ENCODE measurements at regions not wholly inside any gene's neighbourhood (a gene's known extent, or its start where the extent isn't known, plus 50 kb on each side); places are given as distances from the start of the nearest gene placed in this dataset.

DNA sequence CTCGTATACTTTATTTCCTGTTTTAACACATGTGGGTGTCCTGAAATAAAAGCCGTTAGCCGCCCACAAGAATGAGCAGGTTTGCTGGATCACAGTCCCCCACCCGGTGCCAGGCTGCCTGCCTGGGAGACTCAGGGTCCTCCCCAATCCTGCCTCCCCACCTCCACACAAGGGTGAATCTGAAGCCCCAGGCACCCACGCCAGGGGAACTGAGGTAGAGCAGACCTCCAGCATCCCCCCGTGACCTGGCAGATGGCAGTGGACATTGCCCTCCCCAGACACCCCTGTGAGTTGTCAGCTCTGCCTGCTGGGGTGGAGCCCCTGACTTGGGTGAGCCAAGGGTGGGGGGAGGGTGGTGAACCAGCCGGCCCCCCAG, 114.8 kb downstream of the METRNL start:
- no peak overlapping the region for H3K4me3 ChIP-seq (ENCODE audit: low read depth, low read length, poor library complexity, severe bottlenecking)
- peak overlapping the region; percentile 29; the same call in 1 of the 2 replicates for H3K4me2 ChIP-seq (ENCODE audit: low read length)
- ChIA-PET POLR2A (no interaction called here), CTCF (ENCODE audit: unreplicated experiment) (no interaction called here)
- no peaks in the 10 kb centered on the region for H3K9me3 ChIP-seq (ENCODE audit: low read length)
- no peaks in the 10 kb centered on the region for H3K9me2 ChIP-seq (ENCODE audit: insufficient read depth, low read length)
- no peaks in the 10 kb centered on the region for H3K36me3 ChIP-seq (ENCODE audit: insufficient read depth, low read length)
- H3K4me1 ChIP-seq (ENCODE audit: insufficient read depth, low read length, poor library complexity, severe bottlenecking): peaks cover 25% of the 10 kb centered on the region
- no peaks in the 10 kb centered on the region for H4K20me1 ChIP-seq (ENCODE audit: insufficient read depth, low read length)
- no peaks in the 10 kb centered on the region for H3K79me2 ChIP-seq (ENCODE audit: insufficient read depth, low read depth, low read length)
- DNase-seq (ENCODE audit: low spot score): no peak
- no TSS peak for BruUV-seq (replicated peaks)
- H3K27ac ChIP-seq (ENCODE audit: low read depth, low read length, poor library complexity, severe bottlenecking): no peak overlapping the region
- intact Hi-C loops (cut with micrococcal nuclease; ENCODE audit: unreplicated experiment): no loop called here
- TF ChIP-seq, protein P1, sequence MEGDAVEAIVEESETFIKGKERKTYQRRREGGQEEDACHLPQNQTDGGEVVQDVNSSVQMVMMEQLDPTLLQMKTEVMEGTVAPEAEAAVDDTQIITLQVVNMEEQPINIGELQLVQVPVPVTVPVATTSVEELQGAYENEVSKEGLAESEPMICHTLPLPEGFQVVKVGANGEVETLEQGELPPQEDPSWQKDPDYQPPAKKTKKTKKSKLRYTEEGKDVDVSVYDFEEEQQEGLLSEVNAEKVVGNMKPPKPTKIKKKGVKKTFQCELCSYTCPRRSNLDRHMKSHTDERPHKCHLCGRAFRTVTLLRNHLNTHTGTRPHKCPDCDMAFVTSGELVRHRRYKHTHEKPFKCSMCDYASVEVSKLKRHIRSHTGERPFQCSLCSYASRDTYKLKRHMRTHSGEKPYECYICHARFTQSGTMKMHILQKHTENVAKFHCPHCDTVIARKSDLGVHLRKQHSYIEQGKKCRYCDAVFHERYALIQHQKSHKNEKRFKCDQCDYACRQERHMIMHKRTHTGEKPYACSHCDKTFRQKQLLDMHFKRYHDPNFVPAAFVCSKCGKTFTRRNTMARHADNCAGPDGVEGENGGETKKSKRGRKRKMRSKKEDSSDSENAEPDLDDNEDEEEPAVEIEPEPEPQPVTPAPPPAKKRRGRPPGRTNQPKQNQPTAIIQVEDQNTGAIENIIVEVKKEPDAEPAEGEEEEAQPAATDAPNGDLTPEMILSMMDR (conservative IDR thresholded peaks at IDR 0.05; ENCODE audit: low read length): no peak
- no peak for TF ChIP-seq EZH2phosphoT487 (IDR thresholded peaks at IDR 0.05; ENCODE audit: borderline replicate concordance, low read depth, low read length)
- no peak overlapping the region for H2AFZ ChIP-seq (ENCODE audit: low read length)

DNA sequence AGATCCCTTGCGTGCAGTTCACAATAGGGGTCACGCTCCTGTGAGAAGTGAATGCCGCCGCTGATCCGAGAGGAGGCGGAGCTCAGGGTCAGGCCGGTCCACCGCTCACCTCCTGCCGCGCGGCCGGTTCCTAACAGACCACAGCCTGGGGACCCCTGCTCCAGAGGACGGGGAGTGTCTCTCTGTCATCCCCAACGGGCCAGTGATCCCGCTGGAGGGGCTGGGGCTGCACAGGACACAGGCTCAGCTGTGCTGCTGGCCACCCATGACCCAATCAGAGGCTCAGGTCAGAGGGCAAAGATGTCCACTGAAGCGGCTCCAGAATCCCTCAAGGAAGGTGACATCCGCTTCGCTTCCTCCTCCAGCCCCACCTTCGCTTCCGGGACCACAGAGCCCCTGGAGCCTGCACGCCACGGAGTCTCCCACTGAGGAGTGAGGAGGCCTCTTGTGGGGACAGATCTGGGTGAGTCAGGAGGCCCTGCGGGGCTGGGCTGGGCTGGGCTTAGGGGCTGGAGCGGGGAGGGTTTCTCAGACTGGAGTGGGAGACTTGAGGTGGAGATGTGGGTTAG, 115.4 kb downstream of the METRNL start:
- BruUV-seq (replicated peaks): no TSS peak
- Histone ChIP-seq H3K4me2 (ENCODE audit: low read length) (no peak overlapping the region), H3K9me2 (ENCODE audit: insufficient read depth, low read length) (no peaks in the 10 kb centered on the region), H3K4me3 (ENCODE audit: low read depth, low read length, poor library complexity, severe bottlenecking) (no peak overlapping the region), H3K27ac (ENCODE audit: low read depth, low read length, poor library complexity, severe bottlenecking) (no peak overlapping the region), H3K79me2 (ENCODE audit: insufficient read depth, low read depth, low read length) (no peaks in the 10 kb centered on the region), H3K4me1 (ENCODE audit: insufficient read depth, low read length, poor library complexity, severe bottlenecking) (peaks cover 31% of the 10 kb centered on the region), H2AFZ (ENCODE audit: low read length) (no peak overlapping the region), H4K20me1 (ENCODE audit: insufficient read depth, low read length) (no peaks in the 10 kb centered on the region), H3K9me3 (ENCODE audit: low read length) (no peaks in the 10 kb centered on the region), H3K36me3 (ENCODE audit: insufficient read depth, low read length) (no peaks in the 10 kb centered on the region)
- CTCF ChIA-PET (ENCODE audit: unreplicated experiment): no interaction called here
- POLR2A ChIA-PET: no interaction called here
- TF ChIP-seq EZH2phosphoT487 (IDR thresholded peaks at IDR 0.05; ENCODE audit: borderline replicate concordance, low read depth, low read length): no peak
- TF ChIP-seq, protein P1 (conservative IDR thresholded peaks at IDR 0.05; ENCODE audit: low read length): no peak
- no peak for DNase-seq (ENCODE audit: low spot score)
- intact Hi-C loops (cut with micrococcal nuclease; ENCODE audit: unreplicated experiment): no loop called here

DNA sequence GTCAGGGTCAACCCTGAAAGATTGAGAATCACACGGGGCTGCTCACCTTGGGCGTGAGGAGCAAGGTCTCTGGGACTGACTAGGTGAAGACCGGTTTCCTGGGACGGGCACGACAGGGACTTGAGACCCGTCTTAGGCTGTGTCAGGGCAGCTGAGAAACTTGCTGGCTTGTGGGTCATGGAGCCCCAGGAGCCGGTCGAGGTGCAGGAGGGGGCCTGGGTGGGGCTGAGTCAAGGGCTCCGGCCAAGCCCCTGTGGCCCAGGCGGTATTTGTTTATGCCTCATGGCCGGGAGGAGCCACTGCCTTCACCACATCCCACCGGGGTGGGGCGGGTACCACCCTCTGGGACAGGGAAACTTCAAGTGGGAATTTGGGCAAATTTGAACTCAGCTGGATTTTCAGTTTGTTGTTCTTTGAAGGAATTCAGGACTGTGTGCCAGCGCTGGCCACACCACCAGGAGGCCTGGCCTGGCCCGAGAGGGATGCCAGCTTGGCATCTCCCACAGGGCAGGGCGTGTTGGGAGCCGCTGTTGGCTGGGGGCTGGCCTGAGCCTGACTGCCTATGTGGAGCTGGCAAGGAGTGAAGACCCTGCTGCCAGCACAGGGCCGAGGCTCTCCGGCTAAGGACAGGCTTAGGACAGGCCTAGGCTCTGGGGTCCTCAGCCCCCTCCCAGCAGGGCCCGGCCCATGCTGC, 116.1 kb downstream of the METRNL start:
- Histone ChIP-seq H4K20me1 (ENCODE audit: insufficient read depth, low read length) (no peaks in the 10 kb centered on the region), H3K4me2 (ENCODE audit: low read length) (no peak overlapping the region), H3K9me2 (ENCODE audit: insufficient read depth, low read length) (no peaks in the 10 kb centered on the region), H3K27ac (ENCODE audit: low read depth, low read length, poor library complexity, severe bottlenecking) (no peak overlapping the region), H3K79me2 (ENCODE audit: insufficient read depth, low read depth, low read length) (no peaks in the 10 kb centered on the region), H2AFZ (ENCODE audit: low read length) (no peak overlapping the region), H3K9me3 (ENCODE audit: low read length) (no peaks in the 10 kb centered on the region), H3K4me3 (ENCODE audit: low read depth, low read length, poor library complexity, severe bottlenecking) (no peak overlapping the region), H3K36me3 (ENCODE audit: insufficient read depth, low read length) (no peaks in the 10 kb centered on the region), H3K4me1 (ENCODE audit: insufficient read depth, low read length, poor library complexity, severe bottlenecking) (peaks cover 38% of the 10 kb centered on the region)
- ChIA-PET CTCF (ENCODE audit: unreplicated experiment) (no interaction called here), POLR2A (no interaction called here)
- no TSS peak for BruUV-seq (replicated peaks)
- intact Hi-C loops (cut with micrococcal nuclease; ENCODE audit: unreplicated experiment): no loop called here
- DNase-seq (ENCODE audit: low spot score): no peak
- TF ChIP-seq, protein P1 (conservative IDR thresholded peaks at IDR 0.05; ENCODE audit: low read length): no peak
- no peak for TF ChIP-seq EZH2phosphoT487 (IDR thresholded peaks at IDR 0.05; ENCODE audit: borderline replicate concordance, low read depth, low read length)

All from OCI-LY7 (cell line).